Hematopoietic multipotent progenitor cell treated with erythropoietin and hydrocortisone succinate and interleukin-3 and kit ligand, for 15 days (in vitro differentiated cells): ENCODE measurements at regions not wholly inside any gene's neighbourhood (a gene's known extent, or its start where the extent isn't known, plus 50 kb on each side); places are given as distances from the start of the nearest gene placed in this dataset.

ENCODE experiments used
- DNase-seq: peaks from one replicate; pipeline ENCODE4 v3.0.0-alpha.2; 2015; ENCODE audit warnings: low spot score

GRCh38 chr10:133035952-133036351 is 51.8 kb upstream of the ADGRA1 start:
- DNase-seq = no peak

- no peak for DNase-seq
These were observed 53.0 kb upstream of the ADGRA1 start for GRCh38 chr10:133034762-133035161.

DNA sequence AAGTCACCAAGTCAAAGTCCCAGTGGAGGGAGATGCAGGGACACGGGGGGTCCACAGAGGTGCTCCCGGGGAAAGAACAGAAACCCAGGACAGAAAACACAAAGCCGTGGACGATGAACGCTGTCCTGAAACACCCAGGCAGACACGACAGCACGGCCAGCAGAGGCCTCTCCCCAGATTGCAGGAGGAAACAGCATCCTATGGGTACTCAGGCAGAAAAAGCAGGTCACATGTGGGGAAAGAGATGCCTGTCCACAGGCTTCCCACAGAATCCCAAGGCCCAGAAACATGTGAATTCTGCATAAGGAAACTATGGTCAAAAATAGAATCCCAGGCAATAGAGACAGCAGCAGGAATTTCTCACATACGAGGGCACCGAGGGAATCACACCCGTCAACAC is 53.6 kb upstream of the ADGRA1 start:
- DNase-seq = no peak

DNA sequence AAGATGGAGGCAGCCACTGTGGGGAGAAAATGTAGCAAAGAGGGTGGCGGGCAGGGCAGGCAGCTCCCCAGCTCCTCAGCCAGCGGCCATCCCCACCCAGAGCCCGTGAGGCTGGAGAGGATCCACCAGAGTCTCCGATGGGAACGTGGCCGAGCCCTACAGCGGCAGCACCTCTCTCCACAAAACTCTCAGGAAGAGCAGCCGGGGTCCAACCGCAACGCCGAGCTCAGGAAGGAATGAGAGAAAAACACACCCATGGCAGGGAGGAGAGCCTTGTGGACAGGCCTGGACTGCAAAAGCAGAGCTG is 54.0 kb upstream of the ADGRA1 start:
- DNase-seq = no peak

- no peak for DNase-seq
These were observed 54.6 kb upstream of the ADGRA1 start for GRCh38 chr10:133032976-133033741.

- no peak for DNase-seq
These were observed 55.5 kb upstream of the ADGRA1 start for GRCh38 chr10:133032231-133032630.

GRCh38 chr10:133031541-133032125 is 56.1 kb upstream of the ADGRA1 start:
- no peak for DNase-seq

DNA sequence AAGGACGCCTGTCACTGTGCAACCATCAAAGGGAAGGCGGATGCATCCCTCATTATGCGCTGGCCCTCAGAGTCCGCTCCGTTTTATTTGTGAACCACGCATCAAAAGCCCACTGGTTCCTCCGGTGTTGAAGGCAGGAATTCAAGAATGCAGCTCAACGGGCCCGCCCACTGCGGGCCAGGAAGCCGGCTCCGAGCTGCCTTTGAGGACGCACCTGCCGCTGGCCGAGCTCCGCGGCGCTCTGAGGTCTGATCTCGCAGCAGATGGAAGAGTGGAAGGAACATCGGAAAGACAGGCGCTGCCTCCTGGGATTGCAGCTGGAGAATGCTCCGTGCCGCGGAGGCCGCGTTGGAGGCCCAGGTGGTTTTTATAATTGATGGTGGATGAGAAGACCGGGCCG is 56.9 kb upstream of the ADGRA1 start:
- no peak for DNase-seq

DNA sequence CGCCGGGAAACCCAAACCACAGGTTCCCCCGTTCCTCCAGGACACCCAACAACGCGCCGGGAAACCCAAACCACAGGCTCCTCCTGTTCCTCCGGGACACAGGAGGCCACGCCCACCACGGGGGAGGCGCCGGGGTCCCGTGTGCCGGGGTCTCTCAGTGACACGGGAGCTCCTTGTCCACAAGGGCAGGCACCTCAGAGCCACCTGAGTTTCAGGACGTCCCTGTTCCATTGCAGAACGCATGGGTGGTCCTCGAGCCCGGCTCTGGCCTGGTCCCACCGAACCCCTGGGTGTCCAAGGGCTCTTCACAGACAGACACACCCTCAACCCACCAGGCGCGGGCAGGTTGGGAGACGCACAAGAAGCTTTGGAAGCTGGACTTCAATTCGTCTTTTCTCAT is 57.6 kb upstream of the ADGRA1 start:
- DNase-seq = no peak

DNA sequence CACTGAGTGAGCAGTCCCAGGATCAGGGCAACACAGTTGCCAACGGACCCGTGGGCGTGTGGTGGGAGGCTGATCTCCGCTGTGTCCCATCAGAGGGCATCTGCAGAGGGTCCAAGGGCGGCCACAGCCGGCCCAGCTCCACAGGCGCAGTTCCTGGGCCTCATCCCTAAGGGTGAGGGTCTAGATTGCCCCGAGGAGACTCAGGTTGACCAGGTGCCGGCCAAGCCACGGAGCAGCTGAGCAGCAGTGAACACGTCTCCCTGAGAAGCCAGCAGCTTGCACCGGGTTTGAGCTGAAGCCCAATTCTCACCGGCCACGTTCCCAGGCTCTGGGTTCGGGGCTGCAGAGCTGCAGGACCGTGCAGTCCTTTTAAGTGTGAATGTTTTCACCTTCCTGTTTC is 58.8 kb upstream of the ADGRA1 start:
- no peak for DNase-seq

- no peak for DNase-seq
These were observed 59.6 kb upstream of the ADGRA1 start for GRCh38 chr10:133028158-133028557.

GRCh38 chr10:133027482-133027881 is 60.2 kb upstream of the ADGRA1 start:
- no peak for DNase-seq

GRCh38 chr10:133026726-133027395 is 60.9 kb upstream of the ADGRA1 start:
- no peak for DNase-seq

GRCh38 chr10:133026171-133026570 is 61.6 kb upstream of the ADGRA1 start:
- DNase-seq = no peak

DNA sequence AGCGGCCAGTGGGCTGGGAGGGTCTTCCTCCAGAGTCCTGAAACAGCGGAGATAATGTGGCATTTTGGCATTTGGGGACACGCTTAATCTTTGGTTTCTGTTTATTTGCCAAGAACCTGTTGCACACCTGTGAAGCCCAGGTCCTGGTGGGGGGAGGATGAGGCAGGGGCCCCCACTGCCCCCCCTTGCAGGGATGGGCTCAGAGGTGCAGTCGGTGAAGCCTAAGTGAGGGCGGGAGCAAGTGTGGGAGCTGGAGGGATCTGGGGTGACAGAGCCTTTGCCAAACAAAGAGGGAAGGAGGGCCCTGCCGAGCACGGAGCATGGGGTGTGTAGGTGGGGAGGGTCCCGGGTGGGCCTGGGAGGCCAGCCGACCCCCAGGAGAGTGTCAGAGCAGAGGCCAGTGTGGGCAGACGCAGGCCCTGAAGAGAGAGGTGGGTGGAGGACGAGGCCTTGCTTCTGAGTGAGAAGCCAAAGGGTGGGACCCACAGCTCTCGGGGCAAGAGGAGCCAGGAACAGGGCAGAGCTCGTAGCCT is 62.1 kb upstream of the ADGRA1 start:
- no peak for DNase-seq

DNA sequence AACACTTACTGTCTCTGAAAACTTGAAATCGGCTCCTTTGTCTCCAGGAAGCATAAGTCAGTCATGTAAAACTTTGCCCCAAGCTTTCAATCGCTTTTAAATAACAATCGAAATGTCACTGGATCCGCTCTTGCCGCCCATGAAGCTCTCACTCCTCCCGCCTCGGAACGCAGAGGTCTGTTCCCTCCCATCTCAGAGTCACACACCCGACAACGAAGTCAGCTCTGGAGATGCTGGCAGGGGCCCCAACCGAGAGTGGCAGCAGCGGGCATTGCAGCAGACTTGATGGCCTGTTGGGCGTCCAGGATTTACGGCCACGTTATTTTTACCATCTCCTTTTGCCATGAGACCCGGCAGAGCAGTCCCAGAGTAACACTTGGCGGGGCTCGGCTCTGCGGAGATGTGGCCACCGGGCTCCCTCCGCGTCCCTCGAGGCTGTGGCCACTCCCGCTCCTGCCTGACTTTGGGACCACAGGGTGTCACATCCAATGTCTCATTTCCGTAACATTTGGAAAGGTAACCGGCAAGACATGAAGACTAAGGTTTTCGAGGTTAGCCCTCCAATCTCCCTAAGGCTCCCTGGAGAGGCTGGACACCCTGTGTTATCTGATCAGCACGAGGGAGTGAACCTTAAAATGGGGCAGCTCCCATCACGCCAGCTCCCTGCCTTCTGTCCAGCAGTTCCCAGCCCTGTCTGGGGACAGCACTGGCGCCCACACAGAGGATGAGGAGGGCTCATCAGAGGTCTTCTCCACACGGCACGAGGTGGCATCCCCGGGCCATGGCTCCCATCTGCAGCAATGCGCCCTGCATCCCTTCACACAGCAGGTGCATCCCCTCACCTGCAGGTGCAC is 62.8 kb upstream of the ADGRA1 start:
- DNase-seq = no peak

GRCh38 chr10:133023216-133023843 is 64.4 kb upstream of the ADGRA1 start:
- no peak for DNase-seq

- no peak for DNase-seq
These were observed 65.0 kb upstream of the ADGRA1 start for GRCh38 chr10:133022776-133023100.

DNA sequence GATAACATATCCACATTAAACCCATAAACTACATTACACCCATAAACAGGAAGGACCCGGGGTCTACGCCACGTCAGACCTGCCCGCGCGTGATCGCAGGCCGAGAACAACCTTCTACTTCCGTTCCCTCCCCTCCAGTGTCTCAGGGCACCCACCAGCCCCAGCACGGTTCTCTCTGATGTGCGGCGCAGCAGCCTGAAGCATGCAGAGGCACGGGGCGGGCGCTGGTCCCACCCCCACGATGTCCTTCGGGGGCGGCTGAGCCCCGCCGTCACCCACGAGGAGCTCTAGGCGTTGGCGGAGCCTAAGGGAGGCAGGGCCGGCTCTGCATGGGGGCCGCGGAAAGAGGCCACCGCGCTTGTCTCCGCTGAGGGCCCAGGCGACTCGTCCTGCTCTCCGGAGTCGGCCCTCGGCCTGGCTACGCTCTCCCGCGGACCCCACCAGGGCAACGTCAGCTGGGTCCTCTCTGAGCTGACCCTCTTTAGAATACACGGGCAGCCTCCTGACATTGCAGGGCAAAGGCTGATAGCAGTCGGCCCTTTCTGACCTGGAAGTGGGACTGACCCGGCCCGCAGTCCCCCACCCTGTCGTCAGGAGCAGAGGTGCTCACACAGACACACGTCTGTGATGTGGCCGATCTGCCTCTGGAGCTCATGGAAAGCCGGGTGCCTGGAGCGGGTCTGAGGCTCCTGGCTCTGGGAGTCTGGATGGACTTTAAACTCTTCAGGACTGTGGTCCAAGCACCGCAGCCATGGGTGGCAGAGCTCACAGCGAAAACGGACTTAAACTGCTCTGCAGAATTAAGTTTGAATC is 65.6 kb upstream of the ADGRA1 start:
- no peak for DNase-seq

DNA sequence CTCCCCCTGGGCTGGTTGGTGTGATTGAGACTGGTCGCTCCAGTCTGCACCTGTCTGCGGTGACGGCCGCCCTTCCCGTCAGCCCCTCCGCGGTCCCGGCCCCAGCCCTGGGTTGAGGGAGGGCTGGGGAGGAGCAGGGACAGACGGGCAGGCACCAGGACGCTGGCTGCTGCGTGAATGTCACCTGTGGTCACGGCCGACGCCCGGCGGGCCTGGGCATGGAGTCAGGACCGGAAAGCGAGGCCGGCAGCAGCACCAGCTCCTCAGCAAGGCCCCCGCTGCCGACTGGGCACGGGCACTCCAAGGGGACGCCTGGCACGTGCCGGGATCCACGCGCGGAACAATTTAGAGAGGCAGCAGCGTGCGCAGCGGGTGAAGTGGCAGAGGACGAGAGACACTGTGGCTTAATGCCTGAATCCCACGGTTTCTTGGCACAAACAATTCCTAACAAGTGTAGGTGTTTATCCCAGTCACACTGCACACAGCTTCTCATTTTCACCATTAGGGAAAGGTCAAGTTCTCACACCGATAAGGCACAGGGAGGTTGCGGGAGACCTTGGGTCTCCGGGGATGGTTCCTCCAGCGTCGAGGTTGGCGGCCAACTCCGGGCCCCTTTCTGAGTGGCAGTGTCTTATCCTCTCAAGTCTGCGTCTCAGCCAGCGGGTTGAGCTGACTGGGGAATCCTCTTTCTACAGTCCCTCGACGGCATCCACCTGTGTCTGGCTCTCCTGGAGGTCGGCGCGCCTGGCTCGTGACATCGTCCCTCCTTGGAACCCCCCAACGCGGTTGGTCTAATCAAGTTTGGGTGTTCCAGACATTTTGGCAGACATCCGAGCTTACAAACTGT is 66.4 kb upstream of the ADGRA1 start:
- DNase-seq = no peak
